ENCODE measurements at regions not wholly inside any gene's neighbourhood (a gene's known extent, or its start where the extent isn't known, plus 50 kb on each side); places are given as distances from the start of the nearest gene placed in this dataset.
"Not testable (repeated sequence)": the region's sequence is repeated elsewhere in the genome, so short reads cannot be mapped to it uniquely, and the experiment has no call there.

DNA sequence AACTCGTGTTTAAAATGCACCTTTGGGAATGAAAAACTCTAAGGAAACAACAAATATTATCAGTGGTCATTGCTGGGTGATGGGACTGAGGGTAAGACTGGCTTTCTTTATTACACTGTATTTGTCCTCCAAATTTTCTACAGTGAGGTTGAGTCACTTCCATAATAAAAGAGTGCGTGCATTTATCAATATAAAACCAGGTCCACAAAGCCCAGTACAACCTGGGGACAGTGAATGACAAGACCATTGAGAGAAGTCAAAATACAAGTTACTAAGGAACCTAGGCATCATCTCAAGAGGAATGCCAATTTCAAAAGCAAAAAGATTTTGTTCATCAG is 76.4 kb downstream of the MAGED4 start:
- no peak for DNase-seq

DNA sequence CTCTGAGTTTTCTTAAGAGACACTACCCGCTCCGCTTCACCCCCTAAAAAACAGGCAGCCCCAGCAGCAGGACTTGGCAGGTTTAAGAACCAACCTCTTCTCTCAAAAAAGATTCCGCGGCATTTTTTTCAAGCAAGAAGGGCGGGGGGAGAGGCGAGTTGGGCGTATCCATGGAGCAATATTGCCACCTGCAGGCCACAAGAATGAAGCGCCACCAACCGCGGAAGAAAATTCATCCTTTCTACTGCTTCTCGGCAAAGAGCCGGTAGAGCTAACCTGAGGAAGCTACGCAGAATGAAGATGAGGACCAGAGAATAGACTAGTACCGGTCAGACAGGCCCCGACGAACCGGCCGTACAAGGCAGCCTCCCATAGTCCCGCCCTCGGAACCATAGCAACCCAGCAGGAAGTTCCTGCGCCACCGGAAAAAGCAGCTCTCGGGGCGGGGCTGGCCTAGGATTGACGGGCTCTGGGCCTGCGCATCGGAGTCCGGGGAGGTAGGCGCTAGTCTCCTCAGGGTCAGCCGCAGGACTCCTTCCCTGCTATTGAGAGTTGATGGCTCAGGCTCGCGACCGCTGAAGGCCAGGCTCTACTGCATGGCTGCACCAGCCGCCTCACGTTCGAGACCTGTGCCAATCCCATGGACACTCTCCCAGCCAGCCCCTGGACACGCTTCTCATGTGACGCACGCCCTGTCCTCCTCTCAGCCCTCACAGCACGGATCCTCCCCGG is 76.9 kb downstream of the MAGED4 start:
- DNase-seq = peak; percentile 83

DNA sequence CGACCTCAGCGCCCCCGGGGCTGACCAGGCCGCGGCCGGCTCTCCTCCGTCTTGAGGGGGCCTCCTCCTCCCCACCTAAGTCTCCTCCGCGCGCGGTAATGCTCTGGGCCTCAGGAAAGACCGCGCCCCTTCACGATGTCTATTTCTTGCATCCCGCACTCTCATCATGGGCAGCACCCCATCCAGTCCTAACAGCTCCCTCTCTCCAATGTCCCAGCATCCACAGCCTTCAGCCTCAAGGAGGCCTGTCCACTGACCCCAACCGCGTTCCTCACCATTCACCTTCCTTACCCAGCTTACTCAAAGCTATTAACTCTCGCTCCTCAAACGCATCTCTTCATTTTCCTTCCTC is 77.5 kb downstream of the MAGED4 start:
- DNase-seq = no peak

DNA sequence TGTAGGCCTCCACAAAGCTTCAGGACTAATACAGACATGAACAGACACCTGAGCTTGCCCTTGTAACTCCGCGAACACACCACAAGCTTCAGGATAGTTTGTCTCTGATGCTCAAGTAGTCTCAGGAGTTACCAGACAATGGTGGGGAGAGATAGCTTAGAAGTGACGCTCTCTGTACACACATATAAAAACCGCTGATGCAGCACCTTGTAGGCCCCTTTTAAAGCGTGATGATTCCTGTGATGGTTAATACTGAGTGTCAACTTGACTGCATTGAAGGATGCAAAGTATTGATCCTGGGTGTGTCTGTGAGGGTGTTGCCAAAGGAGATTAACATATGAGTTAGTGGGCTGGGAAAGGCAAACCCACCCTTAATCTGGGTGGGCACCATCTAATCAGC is 78.7 kb downstream of the MAGED4 start:
- DNase-seq = no peak

DNA sequence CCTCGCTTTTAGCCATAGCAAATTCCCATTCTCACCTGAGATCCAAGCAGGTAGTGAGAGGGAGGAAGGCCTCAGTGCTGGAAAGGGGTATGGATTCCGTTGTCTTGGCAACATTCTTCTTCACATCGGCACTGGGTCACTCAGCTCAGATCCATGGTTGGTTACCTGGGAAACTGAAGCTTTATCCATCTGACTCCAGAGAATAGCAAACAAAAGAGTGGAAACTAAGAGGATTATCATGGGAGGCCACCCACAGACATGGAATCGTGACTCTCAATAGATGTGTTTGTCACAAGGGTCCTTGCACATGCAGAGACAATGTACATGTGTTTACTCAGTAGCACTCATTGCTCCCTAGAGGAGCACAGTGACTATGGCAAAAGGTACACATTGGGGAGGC is 81.0 kb downstream of the MAGED4 start:
- DNase-seq = no peak

DNA sequence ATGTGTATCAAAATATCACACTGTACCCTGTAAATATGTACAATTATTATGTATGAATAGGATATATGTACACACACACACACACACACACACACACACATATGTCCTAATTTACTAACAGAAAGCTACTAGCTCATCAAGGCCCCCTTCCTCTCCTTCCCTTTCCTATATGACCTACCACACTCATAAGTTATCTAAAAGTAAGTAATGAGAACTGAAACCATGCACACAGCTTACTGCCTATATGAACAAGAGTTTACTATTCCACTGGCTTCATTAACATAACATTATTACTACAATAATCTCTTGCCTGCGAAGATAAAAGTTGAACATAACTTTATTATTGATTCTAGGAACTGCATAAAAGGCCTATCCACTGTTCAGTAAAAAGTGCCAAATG is 83.8 kb downstream of the MAGED4 start:
- DNase-seq = not testable (repeated sequence)

DNA sequence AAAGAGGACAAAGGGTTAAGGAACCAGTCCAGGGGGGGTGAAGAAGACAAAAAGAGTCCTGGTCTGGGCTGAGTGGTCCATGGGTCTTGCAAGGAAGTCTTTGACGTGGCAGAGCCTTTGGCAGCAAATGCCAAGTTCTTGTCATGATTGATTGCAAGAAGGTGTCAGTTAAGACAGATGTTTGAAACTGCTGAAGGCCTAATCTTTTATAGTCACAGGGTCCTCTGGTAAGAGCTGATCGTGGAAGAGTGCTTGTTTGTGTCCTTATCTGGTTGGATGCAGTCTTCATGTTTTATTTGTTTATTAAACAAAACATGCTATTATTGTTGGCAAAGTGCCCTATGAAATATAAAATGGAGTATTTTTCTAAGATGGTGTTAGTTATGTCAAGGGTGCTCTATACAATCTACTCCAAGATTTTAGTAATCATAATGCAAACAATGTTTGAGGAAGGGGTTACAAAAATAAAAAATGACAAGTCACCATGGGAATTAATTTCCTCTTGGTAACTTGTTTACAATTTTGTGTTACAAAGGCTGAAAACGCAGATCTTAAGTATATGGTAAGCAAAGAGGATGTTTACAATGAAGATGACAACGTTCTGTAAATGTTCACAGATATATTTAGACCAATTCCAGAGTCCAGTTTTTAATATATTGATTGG is 85.9 kb downstream of the MAGED4 start:
- no peak for DNase-seq

DNA sequence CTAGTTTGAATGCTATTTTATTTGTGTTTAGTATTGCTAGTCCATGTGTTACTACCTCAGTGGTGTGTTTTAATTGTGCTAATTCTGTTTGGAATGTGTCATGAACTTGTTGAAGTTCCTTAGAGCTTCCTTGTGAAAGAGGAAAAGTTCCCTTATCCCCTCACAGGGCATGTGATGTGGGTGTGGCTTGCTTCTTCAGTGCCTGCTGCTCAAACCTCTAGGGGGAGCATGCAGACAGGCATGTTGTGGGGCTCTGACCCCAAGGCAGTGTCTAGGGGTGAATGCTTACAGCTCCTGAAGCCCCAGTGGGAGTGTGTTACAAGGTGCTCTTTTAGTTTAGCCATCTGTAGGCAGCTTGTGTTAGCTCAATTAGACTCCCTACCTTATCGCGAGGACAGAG is 86.5 kb downstream of the MAGED4 start:
- no peak for DNase-seq

DNA sequence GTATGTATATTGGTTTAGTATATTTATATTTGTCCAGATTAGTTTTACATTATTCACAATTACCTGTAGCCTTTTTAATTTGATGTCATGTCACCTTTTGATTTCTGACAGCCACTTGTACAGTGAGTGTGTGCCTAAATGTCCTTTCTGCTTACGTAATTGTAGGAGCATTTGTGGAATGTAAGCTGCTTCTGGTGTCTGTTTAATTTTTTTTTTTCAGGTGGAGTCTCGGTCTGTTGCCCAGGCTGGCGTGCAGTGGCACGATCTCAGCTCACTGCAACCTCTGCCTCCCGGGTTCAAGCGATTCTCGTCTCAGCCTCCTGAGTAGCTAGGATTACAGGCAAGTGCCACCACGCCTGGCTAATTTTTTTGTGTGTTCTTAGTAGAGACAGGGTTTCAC is 91.2 kb upstream of the XAGE2 start:
- no peak for DNase-seq

DNA sequence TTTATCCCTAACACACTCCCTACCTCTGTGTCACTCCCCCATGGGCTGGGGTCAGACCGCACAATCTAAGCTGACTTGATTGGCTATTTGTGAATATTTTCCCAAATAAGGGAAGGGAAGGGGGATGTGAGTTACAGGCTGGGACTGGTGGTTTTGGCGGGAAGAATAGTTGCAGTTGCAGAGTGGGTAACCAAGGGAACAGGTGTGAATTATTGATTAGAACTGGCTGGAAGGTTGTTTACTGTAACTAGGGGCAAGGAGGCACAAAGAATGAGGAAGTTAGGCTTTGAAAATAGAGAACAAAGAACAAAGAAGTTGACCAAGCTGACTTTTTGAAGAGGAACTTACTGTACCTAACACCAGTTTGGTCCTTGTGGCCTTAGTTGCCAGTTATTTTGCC is 88.0 kb upstream of the XAGE2 start:
- DNase-seq = no peak

DNA sequence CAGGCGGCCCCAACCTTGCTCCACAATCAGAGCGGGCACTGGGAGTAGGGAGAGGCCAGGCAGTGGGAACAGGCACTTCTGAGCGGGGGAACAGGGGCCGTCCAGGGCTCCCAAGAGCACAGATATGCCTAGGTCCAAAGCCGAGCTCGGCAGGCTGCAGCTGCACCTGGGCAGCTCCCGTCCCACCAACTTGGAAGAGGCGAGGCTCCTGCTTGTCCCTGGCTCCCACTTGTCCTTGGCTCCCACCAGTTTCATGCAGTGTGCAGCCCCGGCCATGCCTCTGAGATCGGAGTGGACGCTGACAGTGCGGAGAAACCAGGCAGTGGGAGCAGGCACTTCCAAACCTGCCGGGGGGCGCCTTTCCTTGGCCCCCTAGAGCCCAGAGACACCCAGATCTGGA is 84.0 kb upstream of the XAGE2 start:
- DNase-seq = no peak

DNA sequence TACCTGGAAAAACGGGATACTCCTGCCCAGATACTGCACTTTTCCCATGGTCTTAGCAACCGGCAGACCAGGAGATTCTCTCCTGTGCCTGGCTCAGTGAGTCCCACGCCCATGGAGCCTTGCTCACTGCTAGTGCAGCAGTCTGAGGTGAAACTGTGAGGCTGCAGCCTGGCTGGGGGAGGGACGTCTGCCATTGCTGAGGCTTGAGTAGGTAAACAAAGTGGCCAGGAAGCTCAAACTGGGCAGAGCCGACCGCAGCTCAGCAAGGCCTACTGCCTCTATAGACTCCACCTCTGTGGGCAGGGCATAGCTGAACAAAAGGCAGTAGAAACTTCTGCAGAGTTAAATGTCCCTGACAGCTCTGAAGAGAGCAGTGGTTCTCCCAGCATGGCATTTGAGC is 69.9 kb upstream of the XAGE2 start:
- DNase-seq = not testable (repeated sequence)

DNA sequence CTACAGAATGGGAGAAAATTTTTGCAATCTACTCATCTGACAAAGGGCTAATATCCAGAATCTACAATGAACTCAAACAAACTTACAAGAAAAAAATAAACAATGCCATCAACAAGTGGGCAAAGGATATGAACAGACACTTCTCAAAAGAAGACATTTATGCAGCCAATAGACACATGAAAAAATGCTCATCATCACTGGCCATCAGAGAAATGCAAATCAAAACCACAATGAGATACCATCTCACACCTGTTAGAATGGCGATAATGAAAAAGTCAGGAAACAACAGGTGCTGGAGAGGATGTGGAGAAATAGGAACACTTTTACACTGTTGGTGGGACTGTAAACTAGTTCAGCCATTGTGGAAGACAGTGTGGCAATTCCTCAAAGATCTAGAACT is 60.3 kb upstream of the XAGE2 start:
- DNase-seq = not testable (repeated sequence)
